Urinary bladder (tissue), 3 donors: ENCODE measurements at regions not wholly inside any gene's neighbourhood (a gene's known extent, or its start where the extent isn't known, plus 50 kb on each side); places are given as distances from the start of the nearest gene placed in this dataset.

Experiments used
- DNase-seq: peaks from one replicate; pipeline ENCODE4 v3.0.0-alpha.2; 2015; ENCODE audit errors: extremely low spot score
- H3K27ac ChIP-seq: one replicate; pipeline ENCODE4 v1.5.1; 2013; ENCODE audit warnings: low read depth, mild to moderate bottlenecking, moderate library complexity
- H3K36me3 ChIP-seq: one replicate; pipeline ENCODE4 v1.6.1; 2013; ENCODE audit warnings: mild to moderate bottlenecking, moderate library complexity; ENCODE audit not compliant: insufficient read depth
- H3K4me1 ChIP-seq: one replicate; pipeline ENCODE4 v1.6.1; 2013; ENCODE audit warnings: mild to moderate bottlenecking, moderate library complexity; ENCODE audit not compliant: insufficient read depth
- H3K4me3 ChIP-seq: one replicate; pipeline ENCODE4 v1.5.1; 2013; ENCODE audit warnings: low read depth, low read length
- WGBS: extraction: QIAGEN DNeasy Blood & Tissue Kit; methylation state at CpG from one replicate; pipeline ENCODE4 v1.1.7; 2013; 5-methylcytosine and 5-hydroxymethylcytosine counted together
- donor health status: healthy with polysubstance abuse.
- donor health status: healthy.

DNA sequence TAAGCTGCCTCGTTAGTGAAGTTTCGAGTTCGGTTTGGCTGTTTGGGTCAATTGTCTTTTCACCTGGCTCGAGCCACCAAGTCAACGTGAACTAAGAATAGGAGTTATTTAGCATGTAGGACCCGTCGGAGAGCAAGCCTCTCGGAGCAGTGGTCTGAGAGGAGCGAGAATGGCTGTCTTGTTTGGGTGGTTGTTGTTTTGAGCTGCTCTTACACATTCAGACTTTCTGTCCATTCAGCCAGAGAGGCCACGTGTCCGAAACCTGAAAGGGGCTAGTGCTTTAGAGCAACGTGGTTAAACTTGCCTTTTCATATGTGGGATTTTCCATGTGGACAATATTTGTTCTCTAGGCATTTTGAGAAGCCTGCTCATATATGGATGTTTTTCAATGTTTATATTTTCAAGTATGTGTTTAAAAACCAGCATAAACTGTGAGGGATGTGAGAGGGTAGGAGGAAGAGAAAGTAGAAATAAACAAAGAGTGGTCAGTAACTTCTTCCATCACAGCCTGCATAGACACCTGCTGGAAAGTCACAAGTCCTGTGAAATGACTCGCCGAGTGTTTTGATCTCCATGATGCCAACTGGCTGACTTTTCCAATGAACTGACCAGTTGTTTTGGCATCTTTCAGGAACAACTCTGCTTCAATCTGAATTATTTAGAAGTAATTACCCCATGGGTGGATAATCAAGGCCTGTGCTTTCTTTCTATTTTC lies 221.0 kb downstream of the ASCL1 start:
- no peak overlapping the region for H3K27ac ChIP-seq
- WGBS: 73% methylated on average over 14 of the region's 14 CpGs
- no peaks in the 10 kb centered on the region for H3K36me3 ChIP-seq
- no peaks in the 10 kb centered on the region for H3K4me1 ChIP-seq
- DNase-seq: no peak
- no peak overlapping the region for H3K4me3 ChIP-seq

DNA sequence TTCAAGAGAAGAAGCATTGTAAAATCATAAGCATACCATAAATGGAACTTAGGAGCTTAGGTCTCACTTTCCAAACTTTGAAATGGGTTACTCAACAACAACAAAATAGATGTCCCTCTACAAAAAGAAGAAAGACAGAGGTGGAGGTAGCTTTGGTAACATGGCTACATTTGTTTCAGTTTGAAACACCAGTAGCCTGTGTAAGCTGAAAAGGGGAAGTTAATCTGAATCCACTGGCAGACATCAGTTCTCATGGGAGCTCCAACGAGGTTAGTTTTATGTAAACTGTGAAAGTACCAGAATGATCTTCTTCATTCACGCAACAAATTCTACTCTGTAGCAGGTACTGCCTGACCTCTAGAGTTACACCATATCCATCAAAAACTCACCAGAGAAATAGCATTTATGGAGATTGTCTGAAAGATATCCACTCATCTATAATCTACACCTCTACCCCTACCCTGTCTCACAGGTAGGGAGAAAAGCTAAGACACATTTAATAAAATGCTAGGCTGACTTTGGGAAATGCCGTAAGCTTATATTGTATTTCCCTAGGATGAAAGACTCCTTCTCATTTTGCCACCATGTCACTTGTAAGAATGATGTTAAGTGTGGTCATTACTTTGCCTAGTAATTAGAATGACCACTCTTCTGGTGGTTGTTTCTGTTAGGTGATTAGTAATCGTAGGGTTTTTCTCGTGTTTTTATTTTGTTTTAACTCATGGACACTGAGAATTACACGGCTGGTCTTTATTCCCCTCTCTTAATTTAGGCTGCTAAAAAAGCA lies 224.1 kb downstream of the ASCL1 start:
- no peaks in the 10 kb centered on the region for H3K4me1 ChIP-seq
- WGBS: 26% methylated on average over 6 of the region's 6 CpGs
- DNase-seq: no peak
- H3K27ac ChIP-seq: no peak overlapping the region
- no peaks in the 10 kb centered on the region for H3K36me3 ChIP-seq
- H3K4me3 ChIP-seq: no peak overlapping the region

DNA sequence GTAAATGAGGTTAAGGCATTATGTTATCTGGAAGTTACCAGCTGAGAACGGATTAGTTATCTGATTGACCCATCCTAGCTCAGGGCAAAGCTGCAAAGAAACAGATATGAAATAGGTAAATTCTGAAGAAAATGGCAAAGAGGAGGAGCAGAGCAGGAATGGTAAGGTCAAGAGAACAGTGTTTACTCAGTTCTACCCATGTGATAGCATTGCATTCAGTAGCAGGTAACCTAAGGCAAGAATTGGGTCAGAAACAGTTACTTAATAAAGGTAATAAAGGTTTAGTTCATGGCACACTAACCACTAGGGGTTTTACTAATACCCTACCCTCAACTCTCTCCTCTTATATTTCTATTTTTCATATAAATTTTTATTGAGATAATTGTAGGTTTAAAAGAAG lies 224.8 kb downstream of the ASCL1 start:
- no peak overlapping the region for H3K27ac ChIP-seq
- 22% methylated on average over 1 of the region's 1 CpG for WGBS
- H3K4me1 ChIP-seq: no peaks in the 10 kb centered on the region
- H3K4me3 ChIP-seq: no peak overlapping the region
- DNase-seq: no peak
- no peaks in the 10 kb centered on the region for H3K36me3 ChIP-seq

DNA sequence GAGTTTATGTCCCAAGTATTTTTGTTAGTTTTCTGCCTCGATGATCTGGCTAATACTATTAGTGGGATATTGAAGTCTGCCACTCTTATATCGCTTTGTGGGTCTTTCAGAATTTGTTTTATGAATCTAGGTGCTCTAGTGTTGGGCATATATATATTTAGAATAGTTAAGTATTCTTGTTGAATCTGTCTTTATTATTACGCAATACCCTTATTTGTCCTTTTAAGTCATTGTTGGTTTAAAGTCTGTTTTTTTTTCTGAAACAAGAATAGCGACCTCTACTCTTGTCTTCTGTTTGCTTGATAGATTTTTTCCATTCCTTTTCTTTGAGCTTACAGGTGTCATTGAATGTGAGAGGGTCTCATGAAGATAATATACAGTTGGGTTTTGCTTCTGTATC lies 239.0 kb downstream of the ASCL1 start:
- no peaks in the 10 kb centered on the region for H3K4me1 ChIP-seq
- no peaks in the 10 kb centered on the region for H3K36me3 ChIP-seq
- no peak for DNase-seq
- WGBS: 88% methylated on average over 4 of the region's 4 CpGs
- no peak overlapping the region for H3K27ac ChIP-seq
- no peak overlapping the region for H3K4me3 ChIP-seq

DNA sequence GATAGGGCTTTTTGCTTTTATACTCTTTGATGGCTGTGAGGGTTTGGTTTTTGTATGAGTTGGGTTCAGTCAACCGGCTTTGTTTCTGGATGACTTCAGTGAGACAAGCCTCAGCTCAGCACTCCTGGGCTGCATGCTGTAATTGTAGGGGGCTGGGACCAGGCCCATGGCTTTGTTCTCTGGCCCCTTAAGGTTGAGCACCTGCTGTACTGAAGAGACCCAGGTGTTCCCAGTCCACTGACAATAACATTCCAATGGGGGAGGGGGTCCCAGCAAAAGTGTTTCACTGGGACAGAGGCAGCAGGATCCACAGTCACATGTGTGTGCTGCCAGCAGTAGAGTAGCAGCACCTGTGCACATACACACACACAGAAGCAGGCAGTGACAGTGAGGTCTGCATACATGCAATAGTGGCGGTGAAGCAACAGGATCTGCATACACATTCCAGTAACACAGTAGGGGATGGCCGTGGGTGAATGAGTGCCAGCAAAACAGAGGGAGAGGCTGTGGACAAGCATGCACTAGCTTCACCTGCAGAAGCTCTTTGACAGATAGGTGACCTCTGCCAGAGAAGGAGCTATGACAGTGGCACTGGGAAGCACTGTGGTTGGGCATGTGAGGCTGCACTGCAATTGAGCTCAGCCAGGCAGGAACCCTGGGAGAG lies 240.4 kb downstream of the ASCL1 start:
- Histone ChIP-seq H3K4me3 (no peak overlapping the region), H3K4me1 (no peaks in the 10 kb centered on the region), H3K27ac (no peak overlapping the region), H3K36me3 (no peaks in the 10 kb centered on the region)
- WGBS: 85% methylated on average over 3 of the region's 3 CpGs
- no peak for DNase-seq

DNA sequence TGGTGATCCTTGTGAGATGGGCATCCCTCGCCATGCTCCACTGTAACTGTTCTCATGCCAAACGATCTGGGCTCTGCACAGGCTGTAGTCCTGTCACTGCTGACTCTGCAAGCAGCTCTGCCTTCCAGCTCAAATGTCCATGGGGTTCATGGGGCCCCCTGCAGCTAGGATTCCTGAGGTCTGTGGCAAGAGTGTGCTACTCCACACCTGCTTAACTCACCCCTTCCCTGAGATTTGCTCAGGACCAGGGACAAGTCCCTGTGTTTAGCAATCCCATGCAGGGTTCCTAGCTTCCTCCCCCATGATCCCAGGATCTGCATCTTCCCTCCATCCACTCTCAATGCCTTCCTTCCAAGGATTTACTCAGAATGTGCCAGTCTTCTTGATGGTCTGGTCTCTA lies 241.0 kb downstream of the ASCL1 start:
- Histone ChIP-seq H3K4me3 (no peak overlapping the region), H3K36me3 (no peaks in the 10 kb centered on the region), H3K27ac (no peak overlapping the region), H3K4me1 (no peaks in the 10 kb centered on the region)
- WGBS: 65% methylated on average over 2 of the region's 2 CpGs
- no peak for DNase-seq

DNA sequence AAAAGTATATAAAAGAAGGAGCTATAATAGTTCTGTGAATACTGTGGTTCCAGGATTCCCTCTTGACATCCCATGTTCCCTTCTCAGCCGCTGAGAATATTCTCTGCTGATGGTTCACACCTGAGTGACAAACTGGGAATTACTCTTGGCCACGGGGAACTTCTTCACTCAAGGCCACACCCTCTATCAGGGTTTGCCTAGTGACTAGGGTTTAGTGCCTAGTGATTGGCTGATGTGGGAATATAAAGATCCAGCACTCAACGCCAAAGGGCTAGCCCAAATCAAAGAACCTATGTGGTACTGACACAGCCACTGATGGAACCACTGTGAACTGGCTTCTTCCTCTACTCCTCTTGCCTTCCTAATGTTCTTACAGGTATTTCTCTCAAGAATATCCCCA lies 248.4 kb downstream of the ASCL1 start:
- H3K36me3 ChIP-seq: no peaks in the 10 kb centered on the region
- no peaks in the 10 kb centered on the region for H3K4me1 ChIP-seq
- H3K27ac ChIP-seq: no peak overlapping the region
- no peak overlapping the region for H3K4me3 ChIP-seq
- DNase-seq: no peak
- 72% methylated on average over 3 of the region's 3 CpGs for WGBS

DNA sequence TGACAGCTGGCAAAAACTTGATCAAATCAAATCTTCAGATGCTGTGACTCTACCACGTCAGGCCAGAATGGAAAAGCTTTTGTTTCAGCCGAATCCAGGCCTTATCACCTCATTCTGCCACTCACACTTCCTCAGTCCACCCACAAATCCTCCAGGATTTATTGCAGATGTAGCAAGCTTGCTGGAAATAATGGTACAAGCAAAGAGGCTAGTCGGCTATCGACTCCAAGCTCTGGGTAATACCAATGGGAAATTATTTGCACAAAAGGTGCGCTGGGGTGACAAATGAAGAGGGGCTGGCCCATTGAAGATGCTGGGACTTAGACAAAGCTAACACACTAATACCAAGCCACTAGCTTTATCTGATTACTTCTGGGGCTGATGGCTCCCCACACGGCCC lies 250.5 kb downstream of the ASCL1 start:
- 42% methylated on average over 6 of the region's 6 CpGs for WGBS
- no peaks in the 10 kb centered on the region for H3K36me3 ChIP-seq
- DNase-seq: no peak
- H3K4me3 ChIP-seq: no peak overlapping the region
- H3K4me1 ChIP-seq: no peaks in the 10 kb centered on the region
- no peak overlapping the region for H3K27ac ChIP-seq

DNA sequence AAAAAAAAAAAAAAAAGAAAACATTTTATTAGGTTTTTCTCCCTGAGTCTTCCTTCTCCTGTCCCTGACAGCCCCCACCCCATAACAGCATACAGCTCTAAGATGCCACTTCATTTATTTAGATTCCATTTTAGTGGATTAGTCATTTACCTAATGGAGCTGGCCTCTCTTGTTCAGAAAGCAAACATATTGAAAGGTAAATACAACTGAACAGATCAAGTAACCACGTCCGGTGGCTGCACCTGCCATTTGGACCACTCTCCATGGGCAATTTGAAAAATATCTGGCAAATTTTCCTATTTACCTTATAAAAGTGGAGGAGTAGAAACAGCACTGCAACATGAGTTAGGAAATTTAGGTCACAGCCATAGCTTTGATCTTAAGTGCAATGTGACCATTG lies 254.6 kb downstream of the C12orf42 start:
- no peak overlapping the region for H3K4me3 ChIP-seq
- no peaks in the 10 kb centered on the region for H3K4me1 ChIP-seq
- 77% methylated on average over 2 of the region's 2 CpGs for WGBS
- no peak overlapping the region for H3K27ac ChIP-seq
- H3K36me3 ChIP-seq: no peaks in the 10 kb centered on the region
- no peak for DNase-seq

DNA sequence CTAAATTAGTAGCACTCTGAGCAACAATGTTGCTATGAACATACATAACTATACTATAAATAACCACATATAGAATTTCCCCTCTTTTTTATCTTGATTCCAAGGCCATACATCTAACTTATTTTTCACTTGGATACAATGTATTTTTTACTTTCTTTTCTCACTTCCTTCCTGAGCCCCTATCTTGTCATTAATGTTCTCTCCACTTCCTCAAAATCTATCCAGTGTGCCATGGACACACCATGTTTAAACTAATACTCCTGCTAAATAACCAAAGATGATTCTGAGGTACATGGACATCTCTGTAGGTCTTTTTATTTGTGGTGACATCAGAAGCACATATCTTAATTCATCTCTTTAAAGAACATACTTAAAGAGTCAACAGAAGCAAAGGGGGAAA lies 251.2 kb downstream of the C12orf42 start:
- H3K27ac ChIP-seq: no peak overlapping the region
- H3K4me1 ChIP-seq: no peaks in the 10 kb centered on the region
- DNase-seq: no peak
- no peak overlapping the region for H3K4me3 ChIP-seq
- H3K36me3 ChIP-seq: no peaks in the 10 kb centered on the region

DNA sequence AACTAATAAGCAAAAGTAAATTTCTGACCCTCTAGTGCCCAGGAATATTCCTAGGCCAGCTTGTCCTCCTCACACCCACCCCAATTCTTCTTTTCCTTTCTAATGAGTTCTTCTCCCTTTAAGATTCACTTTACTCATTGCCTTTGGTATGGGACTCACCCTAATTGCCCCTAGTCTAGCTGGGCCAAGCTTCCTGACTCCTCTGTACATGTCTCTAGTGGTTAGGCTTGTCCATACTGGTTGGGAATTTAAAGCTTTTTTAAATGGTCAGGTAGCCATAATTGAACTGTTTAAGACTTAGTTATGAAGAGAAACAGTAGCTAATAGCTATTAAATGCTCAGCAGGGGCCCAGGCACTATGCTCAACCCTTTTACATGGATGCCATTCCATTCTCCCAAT lies 248.2 kb downstream of the C12orf42 start:
- H3K27ac ChIP-seq: no peak overlapping the region
- no peak overlapping the region for H3K4me3 ChIP-seq
- no peak for DNase-seq
- H3K36me3 ChIP-seq: no peaks in the 10 kb centered on the region
- no peaks in the 10 kb centered on the region for H3K4me1 ChIP-seq

DNA sequence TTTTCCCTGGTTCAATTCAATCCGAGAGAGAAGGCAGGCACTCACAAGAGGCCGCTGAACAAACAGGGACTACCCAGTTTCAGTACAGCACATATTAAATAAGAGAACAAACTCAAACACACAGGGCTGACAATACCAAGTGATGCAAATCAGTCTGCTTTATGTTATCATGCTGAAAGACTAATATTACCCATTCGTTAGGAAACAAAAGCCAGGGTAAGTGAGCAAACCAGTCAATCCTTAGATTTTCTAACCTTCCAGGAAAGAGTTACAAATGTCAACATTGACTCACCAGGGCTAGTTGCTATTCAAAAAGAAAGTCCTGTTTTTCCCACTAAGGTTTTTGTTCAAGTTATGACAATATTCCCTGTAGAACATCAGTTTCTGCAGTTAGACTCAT lies 246.2 kb downstream of the C12orf42 start:
- Histone ChIP-seq H3K36me3 (no peaks in the 10 kb centered on the region), H3K4me3 (no peak overlapping the region), H3K4me1 (no peaks in the 10 kb centered on the region), H3K27ac (no peak overlapping the region)
- 74% methylated on average over 3 of the region's 3 CpGs for WGBS
- no peak for DNase-seq

DNA sequence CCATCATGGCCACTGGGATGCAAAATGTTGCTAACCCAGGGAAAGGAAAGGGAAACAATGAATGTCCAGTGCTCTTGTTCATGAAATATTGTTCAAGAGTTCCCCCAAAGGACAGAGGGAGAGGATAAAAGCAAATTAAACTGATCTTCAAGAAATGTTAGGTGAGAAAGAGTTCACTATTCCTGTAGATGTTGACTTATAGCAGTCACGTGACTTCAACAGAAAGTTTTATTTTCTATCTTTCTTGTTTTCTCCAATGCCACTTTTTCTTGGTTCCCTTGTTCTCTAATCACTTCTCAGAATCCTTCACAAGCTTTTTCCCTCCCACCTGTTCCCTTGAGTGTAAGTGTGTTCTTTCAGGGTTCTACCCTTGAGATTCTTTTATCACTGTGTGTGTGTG lies 245.3 kb downstream of the C12orf42 start:
- Histone ChIP-seq H3K4me1 (no peaks in the 10 kb centered on the region), H3K4me3 (no peak overlapping the region), H3K27ac (no peak overlapping the region), H3K36me3 (no peaks in the 10 kb centered on the region)
- DNase-seq: no peak
- 87% methylated on average over 1 of the region's 1 CpG for WGBS
